OCI-LY1 (cell line): ENCODE measurements at regions not wholly inside any gene's neighbourhood (a gene's known extent, or its start where the extent isn't known, plus 50 kb on each side); places are given as distances from the start of the nearest gene placed in this dataset.

Source experiments
- H2AFZ ChIP-seq: fragments of 200-600 bp; sonication (generic), shearing (Covaris generic); 2 replicates; pipeline ENCODE4 v1.6.0; 2014; ENCODE audit warnings: antibody characterized with exemption, mild to moderate bottlenecking, low read length
- H3F3A ChIP-seq: fragments of 200-600 bp; sonication (generic), shearing (Covaris generic); 2 replicates; pipeline ENCODE4 v1.6.0; 2014; ENCODE audit warnings: mild to moderate bottlenecking, antibody characterized with exemption, low read length, moderate library complexity; ENCODE audit not compliant: insufficient read depth
- H3K27ac ChIP-seq: fragments of 200-600 bp; sonication (generic); 2 replicates; pipeline ENCODE4 v1.5.1; 2014; ENCODE audit warnings: low read length, mixed run types, mild to moderate bottlenecking, low read depth; ENCODE audit not compliant: poor library complexity, severe bottlenecking
- H3K27me3 ChIP-seq: fragments of 200-600 bp; sonication (generic); 2 replicates; pipeline ENCODE4 v1.6.0; 2014; ENCODE audit warnings: antibody characterized with exemption, mild to moderate bottlenecking, low read length, moderate library complexity; ENCODE audit not compliant: insufficient read depth
- H3K36me3 ChIP-seq: fragments of 200-600 bp; sonication (generic); 2 replicates; pipeline ENCODE4 v1.6.1; 2014; ENCODE audit warnings: mild to moderate bottlenecking, antibody characterized with exemption, low read length, moderate library complexity, mixed read lengths; ENCODE audit not compliant: insufficient read depth
- H3K4me1 ChIP-seq: fragments of 200-600 bp; sonication (generic); 2 replicates; pipeline ENCODE4 v1.5.1; 2014; ENCODE audit warnings: mild to moderate bottlenecking, low read length, moderate library complexity; ENCODE audit not compliant: insufficient read depth, severe bottlenecking
- H3K4me2 ChIP-seq: fragments of 200-600 bp; sonication (generic), shearing (Covaris generic); 2 replicates; pipeline ENCODE4 v1.6.1; 2014; ENCODE audit warnings: low read length
- H3K4me3 ChIP-seq: fragments of 200-600 bp; sonication (generic); 2 replicates; pipeline ENCODE4 v1.5.1; 2014; ENCODE audit warnings: low read length, low read depth, mild to moderate bottlenecking, mixed read lengths; ENCODE audit not compliant: poor library complexity, severe bottlenecking
- H3K79me2 ChIP-seq: fragments of 200-600 bp; shearing (Covaris generic); 2 replicates; pipeline ENCODE4 v1.6.1; 2016; ENCODE audit warnings: mixed run types, low read length, mixed read lengths; ENCODE audit not compliant: insufficient read depth
- H3K9ac ChIP-seq: fragments of 200-600 bp; sonication (generic), shearing (Covaris generic); 2 replicates; pipeline ENCODE4 v1.6.1; 2014; ENCODE audit warnings: mild to moderate bottlenecking, low read length, mixed read lengths
- H3K9me2 ChIP-seq: fragments of 200-600 bp; sonication (generic), shearing (Covaris generic); 2 replicates; pipeline ENCODE4 v1.6.1; 2014; ENCODE audit warnings: low read depth, mild to moderate bottlenecking, low read length, mixed read lengths
- H3K9me3 ChIP-seq: fragments of 200-600 bp; shearing (Covaris generic); 2 replicates; pipeline ENCODE4 v1.6.1; 2014; ENCODE audit warnings: low read length, mixed read lengths
- H4K20me1 ChIP-seq: fragments of 200-600 bp; sonication (generic), shearing (Covaris generic); 2 replicates; pipeline ENCODE4 v1.6.0; 2016; ENCODE audit warnings: mild to moderate bottlenecking, low read length; ENCODE audit not compliant: insufficient read depth
- EZH2 ChIP-seq: fragments of 200-600 bp; sonication (generic), shearing (Covaris generic); IDR thresholded peaks from 2 replicates; pipeline ENCODE4 v1.8.0; 2017; ENCODE audit warnings: borderline replicate concordance, mixed run types, mild to moderate bottlenecking, antibody characterized with exemption, low read length, moderate library complexity, mixed read lengths
- TF ChIP-seq, protein P1 (sequence below): fragments of 200-600 bp; sonication (generic), shearing (Covaris generic); IDR thresholded peaks from 2 replicates; pipeline ENCODE4 v1.5.1; 2017; ENCODE audit warnings: mild to moderate bottlenecking, antibody characterized with exemption, low read length, moderate library complexity, mixed read lengths

DNA sequence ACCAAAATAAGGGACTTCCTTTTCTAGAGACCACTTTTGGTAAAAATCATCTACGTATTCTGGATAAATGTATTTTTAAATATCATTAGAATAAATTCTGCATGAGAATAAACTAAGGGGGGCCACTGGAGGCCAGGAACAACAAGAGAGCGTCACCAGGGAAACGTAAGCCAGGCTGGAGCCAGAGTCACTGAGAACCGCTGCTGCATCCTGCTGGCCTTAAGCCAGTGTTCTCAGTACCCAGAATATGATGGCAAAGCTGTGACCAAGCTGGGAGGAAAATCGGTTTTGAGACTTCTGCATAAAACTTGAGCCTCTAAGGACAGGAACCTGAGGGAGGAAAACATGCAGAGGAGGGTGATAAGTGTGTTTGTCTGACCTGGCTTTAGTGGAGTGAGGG, 63.0 kb upstream of the FAM9A start:
- Histone ChIP-seq H3K9me3 (no peaks in the 10 kb centered on the region), H3K4me3 (no peak overlapping the region), H4K20me1 (no peaks in the 10 kb centered on the region), H3K27ac (no peak overlapping the region), H3K9ac (no peak overlapping the region), H3K36me3 (no peaks in the 10 kb centered on the region), H2AFZ (no peak overlapping the region), H3F3A (no peaks in the 10 kb centered on the region), H3K79me2 (no peaks in the 10 kb centered on the region), H3K4me2 (no peak overlapping the region), H3K9me2 (no peaks in the 10 kb centered on the region), H3K27me3 (no peaks in the 10 kb centered on the region), H3K4me1 (peaks cover 2% of the 10 kb centered on the region)
- TF ChIP-seq EZH2: no peak
- TF ChIP-seq, protein P1, sequence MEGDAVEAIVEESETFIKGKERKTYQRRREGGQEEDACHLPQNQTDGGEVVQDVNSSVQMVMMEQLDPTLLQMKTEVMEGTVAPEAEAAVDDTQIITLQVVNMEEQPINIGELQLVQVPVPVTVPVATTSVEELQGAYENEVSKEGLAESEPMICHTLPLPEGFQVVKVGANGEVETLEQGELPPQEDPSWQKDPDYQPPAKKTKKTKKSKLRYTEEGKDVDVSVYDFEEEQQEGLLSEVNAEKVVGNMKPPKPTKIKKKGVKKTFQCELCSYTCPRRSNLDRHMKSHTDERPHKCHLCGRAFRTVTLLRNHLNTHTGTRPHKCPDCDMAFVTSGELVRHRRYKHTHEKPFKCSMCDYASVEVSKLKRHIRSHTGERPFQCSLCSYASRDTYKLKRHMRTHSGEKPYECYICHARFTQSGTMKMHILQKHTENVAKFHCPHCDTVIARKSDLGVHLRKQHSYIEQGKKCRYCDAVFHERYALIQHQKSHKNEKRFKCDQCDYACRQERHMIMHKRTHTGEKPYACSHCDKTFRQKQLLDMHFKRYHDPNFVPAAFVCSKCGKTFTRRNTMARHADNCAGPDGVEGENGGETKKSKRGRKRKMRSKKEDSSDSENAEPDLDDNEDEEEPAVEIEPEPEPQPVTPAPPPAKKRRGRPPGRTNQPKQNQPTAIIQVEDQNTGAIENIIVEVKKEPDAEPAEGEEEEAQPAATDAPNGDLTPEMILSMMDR: no peak

DNA sequence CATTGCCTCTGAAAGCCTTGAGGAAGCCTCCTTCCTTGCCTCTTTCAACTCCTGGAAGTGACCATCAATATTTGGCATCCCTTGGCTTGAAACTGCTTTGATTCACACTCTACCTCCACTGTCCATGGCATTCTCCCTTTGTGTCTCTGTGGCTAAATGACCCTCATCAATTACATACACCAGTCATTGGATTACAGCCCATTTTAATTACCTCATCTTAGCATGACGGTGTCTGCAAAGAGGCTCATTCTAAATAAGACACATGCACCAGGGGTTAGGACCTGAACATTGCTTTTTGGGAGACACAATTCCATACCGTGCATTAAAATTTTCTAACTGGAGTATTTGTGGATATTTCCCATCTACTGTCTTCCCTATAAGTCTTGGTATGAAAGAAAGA, 60.7 kb upstream of the FAM9A start:
- Histone ChIP-seq H3K4me1 (no peaks in the 10 kb centered on the region), H3K27ac (no peak overlapping the region), H3K79me2 (no peaks in the 10 kb centered on the region), H3K9me3 (no peaks in the 10 kb centered on the region), H3K4me3 (no peak overlapping the region), H3K36me3 (no peaks in the 10 kb centered on the region), H3K27me3 (no peaks in the 10 kb centered on the region), H3F3A (no peaks in the 10 kb centered on the region), H3K4me2 (no peak overlapping the region), H3K9ac (no peak overlapping the region), H2AFZ (no peak overlapping the region), H4K20me1 (no peaks in the 10 kb centered on the region), H3K9me2 (no peaks in the 10 kb centered on the region)
- TF ChIP-seq, protein P1: no peak
- TF ChIP-seq EZH2: no peak

DNA sequence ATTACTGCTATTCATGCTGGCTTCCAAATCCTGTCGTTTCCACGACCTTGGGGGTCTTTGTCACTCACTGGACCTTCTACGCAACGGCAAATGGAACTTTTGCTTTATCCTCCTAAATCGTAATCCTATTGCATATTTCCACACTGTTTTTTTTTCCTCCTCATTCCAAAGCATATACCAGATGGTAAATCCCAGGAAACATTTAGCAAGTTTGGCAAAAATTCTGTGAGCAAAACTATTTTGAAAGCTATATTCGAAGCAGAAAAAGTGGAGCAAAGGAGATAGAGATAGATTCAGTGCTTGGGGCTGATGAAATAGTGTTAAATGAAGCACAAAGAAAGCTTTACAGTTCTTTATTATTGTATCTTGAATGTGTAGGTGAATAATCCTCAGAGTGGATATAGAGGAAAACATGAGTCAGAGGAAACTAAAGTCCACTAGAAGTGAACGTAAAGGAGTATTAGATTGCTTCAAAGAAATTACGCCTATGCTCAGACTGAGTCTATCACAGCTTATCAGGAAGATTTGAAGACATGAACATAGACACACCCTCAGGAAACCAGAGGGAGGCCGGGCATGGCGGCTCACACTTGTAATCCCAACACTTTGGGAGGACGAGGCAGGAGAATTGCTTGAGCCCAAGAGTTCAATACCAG, 50.2 kb upstream of the FAM9A start:
- H2AFZ ChIP-seq: no peak overlapping the region

More for the DNA sequence above, 50.2 kb upstream of the FAM9A start:
- Histone ChIP-seq H3K4me2 (no peak overlapping the region), H3K4me1 (no peaks in the 10 kb centered on the region), H3K9ac (no peak overlapping the region), H3F3A (no peaks in the 10 kb centered on the region), H3K27ac (no peak overlapping the region), H3K9me2 (no peaks in the 10 kb centered on the region), H3K36me3 (no peaks in the 10 kb centered on the region), H3K9me3 (no peaks in the 10 kb centered on the region), H3K4me3 (no peak overlapping the region), H4K20me1 (no peaks in the 10 kb centered on the region), H3K27me3 (no peaks in the 10 kb centered on the region), H3K79me2 (no peaks in the 10 kb centered on the region)
- TF ChIP-seq EZH2: no peak
- TF ChIP-seq, protein P1: no peak
